ENCODE measurements at regions not wholly inside any gene's neighbourhood (a gene's known extent, or its start where the extent isn't known, plus 50 kb on each side); places are given as distances from the start of the nearest gene placed in this dataset.

GRCh38 chr13:89057274-89057673 lies 1386.1 kb downstream of the SLITRK5 start:
- POLR2A ChIA-PET: no interaction called here
- no peak overlapping the region for H3K4me3 ChIP-seq (replicated peaks in 1 of 2; ENCODE audit: low read depth in 1 of 2, low read length in 2 of 2)
- ATAC-seq: no peak

More at GRCh38 chr13:89057274-89057673, 1386.1 kb downstream of the SLITRK5 start:
- Histone ChIP-seq H3K4me1 (ENCODE audit: control insufficient read depth in 1 of 2, insufficient read depth in 2 of 2, low read length in 2 of 2) (no peaks in the 10 kb centered on the region), H3K9ac (ENCODE audit: low read length) (no peak overlapping the region), H3K79me2 (ENCODE audit: insufficient read depth, low read length) (no peaks in the 10 kb centered on the region), H3K27me3 (ENCODE audit: insufficient read depth, low read length) (no peaks in the 10 kb centered on the region), H3K27ac (ENCODE audit: low read depth, low read length) (no peak overlapping the region), H3K4me2 (ENCODE audit: low read length) (no peak overlapping the region), H3K9me3 (ENCODE audit: control insufficient read depth in 1 of 2, insufficient read depth in 1 of 2, low read depth in 1 of 2, low read length in 2 of 2) (peaks cover 4 to 7% of the 10 kb centered on the region in 2 experiments; a peak in 2 of 4 replicates), H3K9me2 (ENCODE audit: insufficient read depth) (no peaks in the 10 kb centered on the region), H3K36me3 (ENCODE audit: control insufficient read depth in 1 of 2, insufficient read depth in 2 of 2, low read length in 2 of 2) (no peaks in the 10 kb centered on the region), H2AFZ (ENCODE audit: low read depth, low read length, poor library complexity, severe bottlenecking) (no peak overlapping the region), H4K20me1 (ENCODE audit: insufficient read depth) (no peaks in the 10 kb centered on the region)
- BruUV-seq (replicated peaks): no TSS peak
- TF ChIP-seq SRF (IDR thresholded peaks at IDR 0.05; ENCODE audit: low read depth) (no peak), EGR1 (IDR thresholded peaks at IDR 0.05; ENCODE audit: low read depth) (no peak), EZH2 (IDR thresholded peaks at IDR 0.05) (no peak), EZH2phosphoT487 (IDR thresholded peaks at IDR 0.05; ENCODE audit: borderline replicate concordance) (no peak), SIN3A (IDR thresholded peaks at IDR 0.05; ENCODE audit: low read depth) (no peak), ATF3 (IDR thresholded peaks at IDR 0.05) (no peak), ZBTB33 (IDR thresholded peaks at IDR 0.05; ENCODE audit: extremely low read depth, insufficient replicate concordance, low read length) (no peak), POLR2A (IDR thresholded peaks at IDR 0.05; ENCODE audit: borderline replicate concordance, extremely low read depth, insufficient read depth, insufficient read length) (no peak), SP1 (IDR thresholded peaks at IDR 0.05; ENCODE audit: low read depth) (no peak), ZFX (IDR thresholded peaks at IDR 0.05) (no peak), CTCF (IDR thresholded peaks at IDR 0.05 in 2 of 3, conservative IDR thresholded peaks at IDR 0.05 in 1 of 3; ENCODE audit: borderline replicate concordance in 1 of 3, insufficient read depth in 1 of 3, low read depth in 2 of 3, low read length in 2 of 3) (no peak), CBX3 (IDR thresholded peaks at IDR 0.05; ENCODE audit: low read depth) (no peak), TCF7L2 (IDR thresholded peaks at IDR 0.05; ENCODE audit: borderline replicate concordance, extremely low read depth, insufficient read depth, insufficient read length) (no peak), POLR2AphosphoS5 (IDR thresholded peaks at IDR 0.05; ENCODE audit: low read depth, low read length) (no peak), FOSL1 (IDR thresholded peaks at IDR 0.05; ENCODE audit: low read depth) (no peak), JUND (IDR thresholded peaks at IDR 0.05) (no peak), CEBPB (IDR thresholded peaks at IDR 0.05; ENCODE audit: low read depth) (no peak), ELF1 (IDR thresholded peaks at IDR 0.05; ENCODE audit: borderline replicate concordance, low read depth) (no peak), ZNF274 (IDR thresholded peaks at IDR 0.05; ENCODE audit: low read depth, low read length) (no peak)
- no peak for DNase-seq (ENCODE audit: low read depth, low spot score)
- ChIA-PET RAD21 (ENCODE audit: low non-redundant PET in 1 of 2, low total read pairs in 2 of 2, uncharacterized antibody in 2 of 2, unreplicated experiment in 2 of 2) (no interaction called here), CTCF (no interaction called here)
- intact Hi-C loops (cut with micrococcal nuclease): no loop called here

All from HCT116 (cell line).